HEK293T (cell line): ENCODE measurements at regions not wholly inside any gene's neighbourhood (a gene's known extent, or its start where the extent isn't known, plus 50 kb on each side); places are given as distances from the start of the nearest gene placed in this dataset.
"Not testable (repeated sequence)": the region's sequence is repeated elsewhere in the genome, so short reads cannot be mapped to it uniquely, and the experiment has no call there.

Experiments used
- CTBP1 ChIP-seq: fragments of 450-650 bp; IDR thresholded peaks from 2 replicates; pipeline ENCODE4 v1.6.1; 2016; ENCODE audit warnings: borderline replicate concordance
- FOXA1 ChIP-seq: fragments of 450-650 bp; IDR thresholded peaks from 2 replicates; pipeline ENCODE4 v1.6.1; 2016; ENCODE audit warnings: mild to moderate bottlenecking
- HDGF ChIP-seq: fragments of 450-650 bp; IDR thresholded peaks from 2 replicates; pipeline ENCODE4 v1.6.1; 2017; ENCODE audit warnings: antibody characterized with exemption, borderline replicate concordance
- L3MBTL2 ChIP-seq: fragments of 450-650 bp; conservative IDR thresholded peaks from 2 replicates; pipeline ENCODE4 v1.6.1; 2016; ENCODE audit warnings: mild to moderate bottlenecking
- PKNOX1 ChIP-seq: fragments of 450-650 bp; IDR thresholded peaks from 2 replicates; pipeline ENCODE4 v1.6.1; 2016
- SUZ12 ChIP-seq: fragments of 450-650 bp; IDR thresholded peaks from 2 replicates; pipeline ENCODE4 v1.6.1; 2016; ENCODE audit warnings: mild to moderate bottlenecking

GRCh38 chr1:38583287-38583686 is 276.3 kb downstream of the RRAGC start:
- not testable (repeated sequence) for TF ChIP-seq SUZ12, PKNOX1, FOXA1, HDGF, CTBP1, L3MBTL2
